ENCODE measurements at regions not wholly inside any gene's neighbourhood (a gene's known extent, or its start where the extent isn't known, plus 50 kb on each side); places are given as distances from the start of the nearest gene placed in this dataset.
"Not testable (repeated sequence)": the region's sequence is repeated elsewhere in the genome, so short reads cannot be mapped to it uniquely, and the experiment has no call there.

GRCh38 chr12:107512391-107512790 is 173.2 kb upstream of the PWP1 start:
- Histone ChIP-seq H3K9ac (ENCODE audit: low read depth in 1 of 2, low read length in 2 of 2) (no peak overlapping the region), H3K9me3 (ENCODE audit: control insufficient read depth in 1 of 2, low read length in 2 of 2) (no peaks in the 10 kb centered on the region), H3K27me3 (ENCODE audit: control insufficient read depth in 1 of 2, insufficient read depth in 2 of 2, low read length in 2 of 2) (no peaks in the 10 kb centered on the region), H3K27ac (ENCODE audit: low read depth, low read length) (no peak overlapping the region), H3K36me3 (ENCODE audit: control insufficient read depth in 1 of 2, insufficient read depth in 2 of 2, low read length in 2 of 2) (no peaks in the 10 kb centered on the region), H3K4me1 (ENCODE audit: control insufficient read depth in 1 of 2, insufficient read depth in 2 of 2, low read length in 2 of 2) (peaks cover 0 to 3% of the 10 kb centered on the region in 2 donors), H3K4me3 (ENCODE audit: low read depth in 1 of 2, low read length in 2 of 2) (no peak overlapping the region)

GRCh38 chr12:107513184-107513583 is 172.4 kb upstream of the PWP1 start:
- no peak overlapping the region for H3K27ac ChIP-seq (ENCODE audit: low read depth, low read length)
- no peaks in the 10 kb centered on the region for H3K36me3 ChIP-seq (ENCODE audit: control insufficient read depth in 1 of 2, insufficient read depth in 2 of 2, low read length in 2 of 2)
- no peak overlapping the region for H3K9ac ChIP-seq (ENCODE audit: low read depth in 1 of 2, low read length in 2 of 2)
- H3K27me3 ChIP-seq (ENCODE audit: control insufficient read depth in 1 of 2, insufficient read depth in 2 of 2, low read length in 2 of 2) = no peaks in the 10 kb centered on the region
- H3K4me1 ChIP-seq (ENCODE audit: control insufficient read depth in 1 of 2, insufficient read depth in 2 of 2, low read length in 2 of 2) = peaks cover 0 to 3% of the 10 kb centered on the region in 2 donors
- H3K4me3 ChIP-seq (ENCODE audit: low read depth in 1 of 2, low read length in 2 of 2) = no peak overlapping the region
- H3K9me3 ChIP-seq (ENCODE audit: control insufficient read depth in 1 of 2, low read length in 2 of 2) = no peaks in the 10 kb centered on the region

GRCh38 chr12:107513636-107514400 is 171.8 kb upstream of the PWP1 start:
- no peaks in the 10 kb centered on the region for H3K9me3 ChIP-seq (ENCODE audit: control insufficient read depth in 1 of 2, low read length in 2 of 2)
- H3K27ac ChIP-seq (ENCODE audit: low read depth, low read length) = no peak overlapping the region
- no peak overlapping the region for H3K4me3 ChIP-seq (ENCODE audit: low read depth in 1 of 2, low read length in 2 of 2)

GRCh38 chr12:107514887-107515445 is 170.6 kb upstream of the PWP1 start:
- peaks cover 0 to 3% of the 10 kb centered on the region in 2 donors for H3K4me1 ChIP-seq (ENCODE audit: control insufficient read depth in 1 of 2, insufficient read depth in 2 of 2, low read length in 2 of 2)
- H3K9me3 ChIP-seq (ENCODE audit: control insufficient read depth in 1 of 2, low read length in 2 of 2) = no peaks in the 10 kb centered on the region
- H3K27me3 ChIP-seq (ENCODE audit: control insufficient read depth in 1 of 2, insufficient read depth in 2 of 2, low read length in 2 of 2) = no peaks in the 10 kb centered on the region
- no peak overlapping the region for H3K9ac ChIP-seq (ENCODE audit: low read depth in 1 of 2, low read length in 2 of 2)
- H3K36me3 ChIP-seq (ENCODE audit: control insufficient read depth in 1 of 2, insufficient read depth in 2 of 2, low read length in 2 of 2) = no peaks in the 10 kb centered on the region
- H3K27ac ChIP-seq (ENCODE audit: low read depth, low read length) = no peak overlapping the region
- H3K4me3 ChIP-seq (ENCODE audit: low read depth in 1 of 2, low read length in 2 of 2) = no peak overlapping the region

More at GRCh38 chr12:107513636-107514400, 171.8 kb upstream of the PWP1 start:
- Histone ChIP-seq H3K36me3 (ENCODE audit: control insufficient read depth in 1 of 2, insufficient read depth in 2 of 2, low read length in 2 of 2) (no peaks in the 10 kb centered on the region), H3K27me3 (ENCODE audit: control insufficient read depth in 1 of 2, insufficient read depth in 2 of 2, low read length in 2 of 2) (no peaks in the 10 kb centered on the region), H3K9ac (ENCODE audit: low read depth in 1 of 2, low read length in 2 of 2) (no peak overlapping the region), H3K4me1 (ENCODE audit: control insufficient read depth in 1 of 2, insufficient read depth in 2 of 2, low read length in 2 of 2) (peaks cover 0 to 3% of the 10 kb centered on the region in 2 donors)

GRCh38 chr12:107515446-107515958 is 170.1 kb upstream of the PWP1 start:
- no peaks in the 10 kb centered on the region for H3K9me3 ChIP-seq (ENCODE audit: control insufficient read depth in 1 of 2, low read length in 2 of 2)
- H3K36me3 ChIP-seq (ENCODE audit: control insufficient read depth in 1 of 2, insufficient read depth in 2 of 2, low read length in 2 of 2) = no peaks in the 10 kb centered on the region
- H3K9ac ChIP-seq (ENCODE audit: low read depth in 1 of 2, low read length in 2 of 2) = no peak overlapping the region
- H3K4me1 ChIP-seq (ENCODE audit: control insufficient read depth in 1 of 2, insufficient read depth in 2 of 2, low read length in 2 of 2) = peaks cover 0 to 3% of the 10 kb centered on the region in 2 donors
- H3K27ac ChIP-seq (ENCODE audit: low read depth, low read length) = no peak overlapping the region
- H3K27me3 ChIP-seq (ENCODE audit: control insufficient read depth in 1 of 2, insufficient read depth in 2 of 2, low read length in 2 of 2) = no peaks in the 10 kb centered on the region
- H3K4me3 ChIP-seq (ENCODE audit: low read depth in 1 of 2, low read length in 2 of 2) = no peak overlapping the region

GRCh38 chr12:107517816-107518215 is 167.8 kb upstream of the PWP1 start:
- not testable (repeated sequence) for H3K9me3 ChIP-seq (ENCODE audit: control insufficient read depth in 1 of 2, low read length in 2 of 2); H3K4me1 ChIP-seq (ENCODE audit: control insufficient read depth in 1 of 2, insufficient read depth in 2 of 2, low read length in 2 of 2); H3K27ac ChIP-seq (ENCODE audit: low read depth, low read length); H3K9ac ChIP-seq (ENCODE audit: low read depth in 1 of 2, low read length in 2 of 2); H3K36me3 ChIP-seq (ENCODE audit: control insufficient read depth in 1 of 2, insufficient read depth in 2 of 2, low read length in 2 of 2); H3K4me3 ChIP-seq (ENCODE audit: low read depth in 1 of 2, low read length in 2 of 2); H3K27me3 ChIP-seq (ENCODE audit: control insufficient read depth in 1 of 2, insufficient read depth in 2 of 2, low read length in 2 of 2)

- Histone ChIP-seq H3K9ac (ENCODE audit: low read depth in 1 of 2, low read length in 2 of 2) (no peak overlapping the region), H3K27me3 (ENCODE audit: control insufficient read depth in 1 of 2, insufficient read depth in 2 of 2, low read length in 2 of 2) (no peaks in the 10 kb centered on the region), H3K27ac (ENCODE audit: low read depth, low read length) (no peak overlapping the region), H3K36me3 (ENCODE audit: control insufficient read depth in 1 of 2, insufficient read depth in 2 of 2, low read length in 2 of 2) (no peaks in the 10 kb centered on the region), H3K4me1 (ENCODE audit: control insufficient read depth in 1 of 2, insufficient read depth in 2 of 2, low read length in 2 of 2) (peaks cover 0 to 3% of the 10 kb centered on the region in 2 donors), H3K4me3 (ENCODE audit: low read depth in 1 of 2, low read length in 2 of 2) (no peak overlapping the region), H3K9me3 (ENCODE audit: control insufficient read depth in 1 of 2, low read length in 2 of 2) (peaks cover 0 to 6% of the 10 kb centered on the region in 2 donors)
Measured at GRCh38 chr12:107518868-107519267, 166.7 kb upstream of the PWP1 start.

- Histone ChIP-seq H3K36me3 (ENCODE audit: control insufficient read depth in 1 of 2, insufficient read depth in 2 of 2, low read length in 2 of 2) (no peaks in the 10 kb centered on the region), H3K4me1 (ENCODE audit: control insufficient read depth in 1 of 2, insufficient read depth in 2 of 2, low read length in 2 of 2) (no peaks in the 10 kb centered on the region), H3K9me3 (ENCODE audit: control insufficient read depth in 1 of 2, low read length in 2 of 2) (peaks cover 0 to 6% of the 10 kb centered on the region in 2 donors), H3K27me3 (ENCODE audit: control insufficient read depth in 1 of 2, insufficient read depth in 2 of 2, low read length in 2 of 2) (no peaks in the 10 kb centered on the region), H3K9ac (ENCODE audit: low read depth in 1 of 2, low read length in 2 of 2) (no peak overlapping the region), H3K27ac (ENCODE audit: low read depth, low read length) (no peak overlapping the region), H3K4me3 (ENCODE audit: low read depth in 1 of 2, low read length in 2 of 2) (no peak overlapping the region)
Measured at GRCh38 chr12:107519906-107520859, 165.4 kb upstream of the PWP1 start.

GRCh38 chr12:107521826-107522355 is 163.7 kb upstream of the PWP1 start:
- Histone ChIP-seq H3K4me1 (ENCODE audit: control insufficient read depth in 1 of 2, insufficient read depth in 2 of 2, low read length in 2 of 2) (no peaks in the 10 kb centered on the region), H3K36me3 (ENCODE audit: control insufficient read depth in 1 of 2, insufficient read depth in 2 of 2, low read length in 2 of 2) (no peaks in the 10 kb centered on the region), H3K27me3 (ENCODE audit: control insufficient read depth in 1 of 2, insufficient read depth in 2 of 2, low read length in 2 of 2) (no peaks in the 10 kb centered on the region), H3K27ac (ENCODE audit: low read depth, low read length) (no peak overlapping the region), H3K9me3 (ENCODE audit: control insufficient read depth in 1 of 2, low read length in 2 of 2) (peaks cover 0 to 6% of the 10 kb centered on the region in 2 donors), H3K4me3 (ENCODE audit: low read depth in 1 of 2, low read length in 2 of 2) (no peak overlapping the region), H3K9ac (ENCODE audit: low read depth in 1 of 2, low read length in 2 of 2) (no peak overlapping the region)

All from duodenal mucosa (tissue), 2 donors.